GM18511 (cell line): ENCODE measurements at regions not wholly inside any gene's neighbourhood (a gene's known extent, or its start where the extent isn't known, plus 50 kb on each side); places are given as distances from the start of the nearest gene placed in this dataset.

ENCODE experiments used
- ATAC-seq: cut with Tn5 transposase; IDR thresholded peaks from one replicate; pipeline ENCODE4 v1.9.1; 2021; ENCODE audit warnings: mild to moderate bottlenecking, moderate library complexity; ENCODE audit not compliant: unreplicated experiment

DNA sequence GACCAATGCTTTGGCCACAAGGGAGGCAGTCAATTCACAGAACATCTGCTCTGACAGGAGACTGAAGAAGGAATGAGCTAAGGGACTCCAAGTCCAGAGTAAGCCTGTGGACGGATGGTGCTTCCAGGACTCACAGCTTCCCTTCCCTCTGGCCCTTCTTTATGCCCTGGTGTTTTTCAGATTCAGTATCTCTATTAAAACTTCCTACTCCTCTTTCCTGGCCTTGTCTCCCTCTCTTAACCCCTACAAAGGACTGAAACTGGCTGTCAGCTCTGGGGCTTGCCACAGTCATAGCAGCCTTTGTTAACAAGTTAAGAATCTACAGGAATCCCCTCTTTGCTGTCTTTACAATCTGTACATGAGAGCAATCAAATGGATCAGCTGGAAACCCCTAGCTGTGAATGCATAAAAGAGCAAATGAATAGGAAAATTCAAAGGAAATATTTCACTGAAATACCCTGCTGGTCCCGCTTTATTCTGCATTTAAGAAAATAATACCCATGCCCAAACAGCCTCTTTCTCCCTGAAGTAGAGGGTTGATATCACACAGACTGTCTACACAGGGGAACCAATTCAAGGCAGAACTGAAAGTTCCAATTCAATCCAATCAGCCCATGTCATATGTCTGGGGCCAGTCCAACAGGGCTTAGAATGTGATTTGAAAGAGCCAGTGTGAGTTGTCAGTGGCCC, 192.3 kb downstream of the MZT1 start:
- ATAC-seq, result no peak

DNA sequence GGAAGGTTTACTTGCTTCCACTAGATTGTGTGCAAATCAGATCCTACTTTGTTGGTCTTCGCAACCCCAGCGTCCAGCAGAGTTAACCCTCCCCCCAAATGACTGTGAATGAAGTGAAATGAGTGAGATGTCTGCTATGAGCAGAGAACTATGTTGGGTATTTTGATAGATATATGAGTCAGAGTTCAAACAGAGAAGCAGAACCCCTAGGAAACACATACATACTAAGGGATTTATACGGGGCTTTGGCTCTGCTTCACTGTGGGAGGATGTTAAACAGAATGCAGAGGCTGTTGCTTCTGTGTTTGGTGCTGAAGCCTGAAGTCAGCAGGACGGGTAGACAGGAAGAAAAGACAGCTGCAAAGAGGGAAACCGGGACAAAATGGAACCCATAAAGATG, 197.0 kb downstream of the MZT1 start:
- ATAC-seq, result no peak

GRCh38 chr13:72527333-72527732, 200.1 kb downstream of the MZT1 start:
- no peak for ATAC-seq

- no peak for ATAC-seq
These were observed 203.8 kb downstream of the MZT1 start for GRCh38 chr13:72523593-72523992.

GRCh38 chr13:72523049-72523448, 204.4 kb downstream of the MZT1 start:
- ATAC-seq, result no peak

DNA sequence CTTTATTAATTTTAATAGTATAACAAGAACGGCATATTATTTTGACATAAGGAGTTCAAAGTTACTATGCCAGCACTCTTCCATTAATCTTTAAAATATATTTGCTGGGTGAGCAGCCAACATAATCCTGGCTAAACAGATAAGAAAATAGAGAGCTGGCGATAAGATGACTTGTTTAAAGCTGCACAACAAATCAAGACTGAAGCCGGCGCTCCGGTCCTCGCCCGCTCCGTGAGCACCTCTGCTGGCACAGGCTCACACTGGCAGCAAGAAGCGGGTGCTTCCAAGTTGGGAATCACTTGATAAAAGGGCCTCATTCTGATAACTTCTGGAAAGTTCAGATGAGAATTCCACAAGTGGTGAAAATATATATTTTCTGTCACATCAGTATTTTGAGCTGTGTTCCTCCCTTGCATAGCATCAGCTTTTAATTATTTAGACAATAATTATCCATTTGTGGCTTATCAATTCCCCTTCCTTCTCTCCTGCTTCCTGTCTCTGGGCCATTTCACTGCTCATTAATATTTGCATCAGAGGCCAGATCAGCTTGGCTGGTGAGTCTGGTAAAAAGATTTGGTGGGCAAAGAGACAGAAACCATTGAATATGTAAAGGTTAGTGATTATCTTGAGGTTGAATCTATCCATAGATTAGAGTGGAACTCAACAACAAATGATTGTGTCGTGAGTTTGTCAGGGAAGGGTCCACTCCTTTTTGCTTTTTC, 205.3 kb downstream of the MZT1 start:
- ATAC-seq, result no peak

DNA sequence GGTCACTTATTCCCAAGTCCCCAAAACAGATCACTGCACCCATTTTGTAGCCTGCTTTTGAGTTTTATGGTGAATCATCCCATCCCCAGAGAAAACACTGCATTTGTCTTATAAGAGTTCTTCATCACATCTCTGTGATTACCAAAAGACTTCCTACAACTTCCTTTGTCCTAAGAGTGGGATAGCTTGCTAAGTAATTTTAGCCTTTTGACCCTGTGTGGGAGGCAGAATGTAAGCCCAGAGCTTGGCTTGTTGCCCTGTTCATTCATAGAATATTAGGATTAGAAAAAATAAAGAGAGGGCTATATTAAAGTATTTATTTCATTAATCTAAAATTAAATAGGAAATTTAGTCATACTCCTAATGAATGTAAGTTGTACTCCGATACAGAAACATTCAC, 213.3 kb downstream of the MZT1 start:
- ATAC-seq, result no peak

- no peak for ATAC-seq
These were observed 219.0 kb downstream of the MZT1 start for GRCh38 chr13:72508392-72508791.

- no peak for ATAC-seq
These were observed 219.8 kb downstream of the MZT1 start for GRCh38 chr13:72507416-72508199.

- ATAC-seq, result no peak
These were observed 220.7 kb downstream of the MZT1 start for GRCh38 chr13:72506706-72507105.

DNA sequence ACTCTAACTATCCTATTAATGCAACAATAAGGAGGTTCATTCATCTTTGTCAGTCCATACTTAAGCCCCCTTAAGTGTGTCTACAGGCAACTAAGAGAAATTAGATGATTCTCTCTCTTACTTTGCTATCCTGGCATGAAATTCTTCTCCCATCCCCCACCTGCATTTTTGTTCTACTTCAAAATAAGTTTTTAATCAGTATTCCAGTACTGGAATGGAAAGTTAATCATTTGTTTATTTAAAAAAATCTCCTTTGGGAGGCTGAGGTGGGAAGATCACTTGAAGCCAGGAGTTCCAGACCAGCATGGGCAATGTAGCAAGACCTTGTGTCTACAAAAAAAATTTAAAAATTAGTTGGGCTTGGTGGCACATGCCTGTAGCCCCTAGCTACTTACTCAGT, 222.1 kb downstream of the MZT1 start:
- ATAC-seq, result no peak

DNA sequence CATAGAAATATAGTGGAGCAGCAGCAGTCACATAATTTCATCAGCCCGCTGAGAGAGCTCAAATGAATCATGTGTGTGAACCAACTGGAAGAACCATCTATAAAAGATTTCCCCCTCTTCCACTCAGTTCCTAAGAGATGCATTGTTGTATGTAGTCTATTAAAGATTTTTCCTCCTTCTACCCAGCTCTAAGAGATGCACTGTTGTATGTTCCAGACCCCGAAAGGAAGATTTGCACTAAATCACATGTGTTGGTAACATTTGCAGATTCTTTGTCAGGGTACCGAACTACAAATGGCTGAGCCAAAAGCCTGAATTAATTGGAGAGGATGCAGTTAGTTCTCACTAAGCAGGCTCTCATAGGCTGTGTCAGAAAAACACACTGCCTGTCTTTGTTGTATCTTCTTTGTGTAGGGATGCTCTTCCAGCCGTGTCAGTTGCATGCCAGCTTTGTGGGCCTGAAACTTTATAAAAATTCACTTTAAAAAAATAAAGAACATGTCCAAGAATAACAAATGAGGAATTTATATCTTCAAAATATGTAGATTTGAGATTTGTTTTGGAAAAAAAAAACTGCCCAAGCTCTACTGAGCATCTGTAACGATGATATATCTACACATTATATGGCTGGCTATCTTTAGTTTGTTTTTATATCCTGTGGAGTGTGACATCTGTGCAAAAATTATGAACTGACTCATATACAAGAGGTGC, 223.1 kb downstream of the MZT1 start:
- ATAC-seq, result no peak

DNA sequence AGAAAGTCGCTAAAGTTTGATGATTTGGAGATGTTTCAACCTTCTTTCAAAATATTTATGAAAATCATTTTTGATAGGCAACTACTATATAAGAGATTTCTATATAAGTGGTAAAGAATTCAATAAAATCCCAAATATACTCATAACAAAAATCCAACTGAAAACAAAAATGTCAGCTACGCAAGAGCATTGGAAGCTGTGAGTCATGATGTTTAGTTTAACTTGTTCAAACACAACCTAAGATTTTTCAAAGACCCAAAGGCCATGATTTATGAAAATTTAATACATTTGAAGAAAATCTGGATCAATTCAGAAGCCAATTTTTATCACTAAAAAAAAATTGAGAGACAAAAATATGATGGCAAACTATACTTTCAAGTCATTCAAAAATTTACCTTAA, 226.6 kb downstream of the MZT1 start:
- no peak for ATAC-seq

DNA sequence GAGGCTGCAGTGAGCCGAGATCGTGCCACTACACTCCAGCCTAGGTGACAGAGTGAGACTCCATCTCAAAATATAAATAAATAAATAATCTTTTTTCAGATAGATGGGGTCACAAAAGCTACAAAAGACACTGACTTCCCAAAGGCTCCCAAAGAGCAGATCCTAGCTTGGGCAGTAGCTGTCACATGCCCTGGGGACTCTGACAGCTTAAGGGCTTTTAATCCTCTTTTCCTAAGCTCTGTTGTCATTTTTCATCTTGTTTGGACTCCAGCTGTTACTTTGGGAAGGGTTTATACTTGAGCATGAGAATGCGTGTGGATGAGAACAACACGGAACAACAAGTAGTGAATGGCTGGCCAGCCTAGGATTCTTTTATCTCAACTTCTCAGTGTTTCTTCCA, 231.7 kb downstream of the MZT1 start:
- no peak for ATAC-seq

DNA sequence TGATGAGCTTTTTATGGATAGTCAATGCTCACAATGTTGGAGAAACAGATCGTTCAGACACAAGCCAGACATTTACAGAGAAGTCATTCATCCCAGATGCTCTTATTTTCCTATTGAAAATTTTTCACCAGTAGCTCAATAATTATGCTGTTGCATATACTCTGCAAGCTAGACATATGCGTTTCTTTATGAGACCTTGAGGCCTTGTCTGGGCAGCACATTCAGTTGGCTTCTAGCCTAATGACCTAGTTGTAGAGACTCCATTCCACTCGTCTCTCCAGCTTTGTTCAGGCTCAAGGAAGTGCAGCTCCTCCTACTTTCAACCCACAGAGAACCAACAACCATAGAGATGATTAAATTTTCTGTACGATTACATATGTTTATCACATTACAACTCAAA, 237.7 kb downstream of the MZT1 start:
- no peak for ATAC-seq

- ATAC-seq, result no peak
These were observed 254.1 kb downstream of the MZT1 start for GRCh38 chr13:72473321-72473720.

DNA sequence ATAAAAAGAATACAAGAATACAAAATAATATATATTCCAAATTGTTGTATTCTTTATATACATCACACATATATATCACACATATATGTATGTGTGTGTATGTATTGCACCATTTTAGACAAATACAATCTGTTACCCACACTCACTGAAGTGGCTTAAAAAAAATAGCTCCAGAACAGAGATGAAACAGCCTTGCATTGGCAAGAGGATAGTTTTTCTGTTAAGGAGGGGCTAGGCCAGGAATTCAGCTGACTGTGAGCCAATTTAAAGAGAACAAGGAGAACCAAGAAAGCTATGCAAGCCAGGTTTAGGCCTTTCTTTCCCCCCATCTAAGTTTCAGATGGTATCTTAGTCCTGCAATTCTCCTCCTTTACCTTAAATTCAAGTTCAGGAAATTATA, 257.5 kb downstream of the MZT1 start:
- ATAC-seq, result no peak

DNA sequence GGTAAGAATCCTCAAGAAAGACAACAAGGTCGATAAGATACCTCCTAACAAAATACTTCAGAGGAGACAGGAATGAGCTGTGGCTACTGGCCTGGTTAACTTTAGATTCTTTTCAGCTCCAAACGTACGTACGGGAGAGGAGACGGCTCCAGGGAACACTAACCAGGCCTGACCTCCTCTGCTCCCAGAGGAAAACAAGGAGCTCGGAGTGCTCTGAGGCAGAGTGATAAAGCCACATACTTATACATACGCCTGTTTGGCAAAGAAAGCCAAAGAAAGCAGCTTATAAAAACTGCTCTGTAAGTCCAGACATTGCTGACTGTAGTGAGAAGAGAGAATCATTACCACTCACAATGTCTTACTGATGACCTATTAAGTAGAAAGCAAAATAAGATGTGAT, 263.9 kb downstream of the MZT1 start:
- ATAC-seq, result no peak

GRCh38 chr13:72462726-72463125, 264.7 kb downstream of the MZT1 start:
- no peak for ATAC-seq

GRCh38 chr13:72462166-72462565, 265.3 kb downstream of the MZT1 start:
- ATAC-seq, result no peak

DNA sequence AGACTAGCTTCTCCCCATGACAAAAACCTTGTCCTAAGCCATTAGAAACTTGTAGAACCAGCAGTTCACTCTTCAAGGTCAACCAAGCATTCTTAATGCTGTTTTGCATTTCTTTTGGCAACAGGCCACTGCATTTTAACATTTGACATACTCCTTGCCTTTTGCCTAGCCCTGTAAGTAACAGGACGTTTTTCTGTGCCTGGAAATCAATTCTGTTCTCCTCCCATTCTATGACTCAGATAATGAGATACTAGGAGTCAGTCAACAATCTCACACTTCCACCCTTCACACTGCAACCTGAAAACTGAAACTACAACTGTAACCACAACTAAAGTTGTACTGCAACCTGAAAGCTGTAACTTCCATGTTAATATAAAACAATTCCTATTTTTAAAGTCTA, 268.7 kb downstream of the MZT1 start:
- no peak for ATAC-seq
